Thoracic aorta (tissue), 2 donors: ENCODE measurements at regions not wholly inside any gene's neighbourhood (a gene's known extent, or its start where the extent isn't known, plus 50 kb on each side); places are given as distances from the start of the nearest gene placed in this dataset.

Experiments used
- ATAC-seq: fragments of 150-250 bp; one replicate; pipeline ENCODE4 v1.8.0; 2017; ENCODE audit warnings: low read depth; ENCODE audit not compliant: insufficient number of reproducible peaks, low FRiP score
- DNase-seq: peaks from one replicate; pipeline ENCODE4 v3.0.0-alpha.2; 2020; ENCODE audit warnings: low spot score
- H3K27ac ChIP-seq, 2 donors: fragments of 200-600 bp; sonication (generic); 1 replicate in 1 of 2; 2 replicates in 1 of 2; pipeline ENCODE4 v1.5.1; 2016; ENCODE audit warnings: mild to moderate bottlenecking in 2 of 2, moderate library complexity in 2 of 2
- H3K27me3 ChIP-seq: fragments of 200-600 bp; sonication (generic); replicated peaks from 2 replicates; pipeline ENCODE4 v1.6.0; 2016; ENCODE audit warnings: mild to moderate bottlenecking; ENCODE audit not compliant: insufficient read depth
- H3K36me3 ChIP-seq: fragments of 200-600 bp; sonication (generic); one replicate; pipeline ENCODE4 v1.5.1; 2016
- H3K4me1 ChIP-seq, 2 donors: fragments of 200-600 bp; sonication (generic); 1 replicate in 1 of 2; 2 replicates in 1 of 2; pipeline versions ENCODE4 v1.5.1 to v1.6.0; 2016; ENCODE audit warnings: low read depth in 2 of 2, mild to moderate bottlenecking in 1 of 2; ENCODE audit not compliant: control insufficient read depth in 1 of 2
- H3K4me3 ChIP-seq: fragments of 200-600 bp; sonication (generic); 2 replicates; pipeline ENCODE4 v1.5.1; 2016; ENCODE audit warnings: mild to moderate bottlenecking
- H3K9me3 ChIP-seq: fragments of 200-600 bp; sonication (generic); 2 replicates; pipeline ENCODE4 v1.5.1; 2016
- TF ChIP-seq, protein P1 (sequence below): fragments of 200-600 bp; sonication (generic); IDR thresholded peaks from one replicate; pipeline ENCODE4 v1.5.1; 2019; ENCODE audit warnings: antibody characterized with exemption

DNA sequence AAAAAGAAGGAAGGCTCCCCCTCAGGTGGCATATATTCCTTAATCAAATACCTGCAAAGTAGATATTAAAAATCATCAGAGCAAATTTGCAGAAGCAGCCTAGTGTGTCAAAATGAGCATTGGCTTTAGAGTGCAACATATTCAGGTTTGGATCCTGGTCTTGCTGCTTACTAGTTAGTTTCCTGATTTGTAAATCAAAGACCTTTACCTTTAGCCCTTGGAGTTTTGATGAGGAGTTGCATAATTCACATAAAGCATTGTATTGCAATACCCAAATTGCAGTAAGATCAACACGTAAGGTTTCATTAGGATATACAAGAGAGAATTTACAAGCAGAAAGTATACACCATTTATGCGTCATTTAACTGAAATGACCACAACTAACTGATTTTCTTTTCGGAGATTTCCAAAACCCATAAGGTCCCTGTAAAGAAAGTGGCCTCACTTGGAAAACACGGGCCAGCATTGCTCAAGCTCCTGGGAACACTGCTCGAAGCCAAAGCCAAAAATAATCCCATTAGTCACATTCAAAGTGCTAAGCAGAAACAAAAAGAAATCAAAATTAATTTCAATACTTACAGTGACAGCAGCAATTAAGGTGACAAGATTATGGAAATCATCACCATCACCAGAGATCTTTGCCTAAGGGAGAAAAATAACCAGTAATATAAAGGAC lies 415.9 kb upstream of the ERCC4 start:
- Histone ChIP-seq H3K36me3 (no peaks in the 10 kb centered on the region), H3K4me3 (no peak overlapping the region), H3K9me3 (no peaks in the 10 kb centered on the region), H3K4me1 (peaks cover 3 to 10% of the 10 kb centered on the region in 2 donors), H3K27ac (peak overlapping the region in 1 of 2 donors; percentile 16), H3K27me3 (no peaks in the 10 kb centered on the region)
- ATAC-seq, result no peak
- no peak for DNase-seq
- TF ChIP-seq, protein P1, sequence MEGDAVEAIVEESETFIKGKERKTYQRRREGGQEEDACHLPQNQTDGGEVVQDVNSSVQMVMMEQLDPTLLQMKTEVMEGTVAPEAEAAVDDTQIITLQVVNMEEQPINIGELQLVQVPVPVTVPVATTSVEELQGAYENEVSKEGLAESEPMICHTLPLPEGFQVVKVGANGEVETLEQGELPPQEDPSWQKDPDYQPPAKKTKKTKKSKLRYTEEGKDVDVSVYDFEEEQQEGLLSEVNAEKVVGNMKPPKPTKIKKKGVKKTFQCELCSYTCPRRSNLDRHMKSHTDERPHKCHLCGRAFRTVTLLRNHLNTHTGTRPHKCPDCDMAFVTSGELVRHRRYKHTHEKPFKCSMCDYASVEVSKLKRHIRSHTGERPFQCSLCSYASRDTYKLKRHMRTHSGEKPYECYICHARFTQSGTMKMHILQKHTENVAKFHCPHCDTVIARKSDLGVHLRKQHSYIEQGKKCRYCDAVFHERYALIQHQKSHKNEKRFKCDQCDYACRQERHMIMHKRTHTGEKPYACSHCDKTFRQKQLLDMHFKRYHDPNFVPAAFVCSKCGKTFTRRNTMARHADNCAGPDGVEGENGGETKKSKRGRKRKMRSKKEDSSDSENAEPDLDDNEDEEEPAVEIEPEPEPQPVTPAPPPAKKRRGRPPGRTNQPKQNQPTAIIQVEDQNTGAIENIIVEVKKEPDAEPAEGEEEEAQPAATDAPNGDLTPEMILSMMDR, result no peak

DNA sequence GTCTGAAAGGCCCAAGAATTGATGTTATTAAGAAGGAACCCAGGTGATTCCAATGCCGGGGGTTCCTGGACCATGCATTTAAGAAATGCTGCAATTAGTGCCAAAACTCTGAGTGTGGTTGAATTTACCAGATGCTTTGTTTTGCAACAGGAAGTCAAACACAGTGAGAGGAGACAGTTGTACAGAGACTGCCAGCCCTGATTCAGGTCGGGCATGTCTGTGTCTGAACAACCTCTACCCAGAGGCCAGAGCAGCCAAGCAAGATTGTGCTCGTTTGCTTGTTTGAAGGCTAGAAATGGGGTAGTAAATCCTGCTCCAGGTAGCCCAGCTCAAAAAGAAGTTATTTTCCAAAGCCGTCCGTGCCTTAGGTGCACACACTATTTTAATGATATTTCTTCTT lies 412.4 kb upstream of the ERCC4 start:
- H3K4me3 ChIP-seq, result no peak overlapping the region
- TF ChIP-seq, protein P1, result no peak
- ATAC-seq (no peak), DNase-seq (no peak)
- no peaks in the 10 kb centered on the region for H3K36me3 ChIP-seq
- H3K9me3 ChIP-seq, result no peaks in the 10 kb centered on the region
- no peaks in the 10 kb centered on the region for H3K27me3 ChIP-seq
- H3K27ac ChIP-seq, result no peak overlapping the region
- H3K4me1 ChIP-seq, result peaks cover 3 to 10% of the 10 kb centered on the region in 2 donors

DNA sequence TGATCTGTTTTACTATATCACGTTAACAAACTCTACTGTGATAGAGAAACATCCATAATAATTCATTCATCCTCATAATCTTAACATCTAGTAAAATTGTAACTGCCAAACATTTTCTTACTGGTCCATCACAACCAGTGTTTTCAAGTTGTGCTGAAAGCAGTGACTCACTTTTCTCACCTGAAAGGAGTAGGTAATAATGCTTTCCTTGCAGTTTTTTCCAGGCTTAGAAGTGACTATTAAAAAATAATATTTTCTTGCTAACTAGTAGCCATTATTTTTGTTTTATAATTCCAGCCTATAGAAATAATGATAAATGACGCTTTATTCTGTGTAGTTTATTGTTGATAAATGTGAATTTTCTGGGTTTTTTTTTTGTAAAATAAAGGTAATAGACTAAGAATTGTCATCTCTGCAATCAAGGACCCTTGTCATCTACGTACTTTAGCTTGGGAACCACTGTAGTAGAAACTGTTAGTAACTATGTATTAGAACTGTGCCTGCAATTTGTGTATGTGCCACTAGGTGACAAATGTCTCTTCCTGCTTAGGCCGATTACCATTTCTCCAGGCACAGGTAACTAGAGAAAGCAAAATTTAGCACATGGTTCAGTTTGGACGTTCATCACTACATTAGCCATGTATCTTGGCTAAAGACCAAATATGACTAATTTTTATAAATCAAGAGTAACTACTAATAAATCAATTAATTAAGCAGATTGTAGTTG lies 409.4 kb upstream of the ERCC4 start:
- Histone ChIP-seq H3K9me3 (peaks cover 4% of the 10 kb centered on the region), H3K27me3 (no peaks in the 10 kb centered on the region), H3K27ac (no peak overlapping the region), H3K36me3 (no peaks in the 10 kb centered on the region), H3K4me3 (no peak overlapping the region), H3K4me1 (no peaks in the 10 kb centered on the region)
- DNase-seq (no peak), ATAC-seq (no peak)
- TF ChIP-seq, protein P1, result no peak

GRCh38 chr16:13517841-13518240 lies 402.1 kb upstream of the ERCC4 start:
- TF ChIP-seq, protein P1, result no peak
- no peaks in the 10 kb centered on the region for H3K36me3 ChIP-seq
- H3K4me1 ChIP-seq, result no peaks in the 10 kb centered on the region
- no peak overlapping the region for H3K27ac ChIP-seq
- DNase-seq, result no peak
- H3K9me3 ChIP-seq, result peaks cover 4% of the 10 kb centered on the region
- no peaks in the 10 kb centered on the region for H3K27me3 ChIP-seq
- ATAC-seq, result no peak
- no peak overlapping the region for H3K4me3 ChIP-seq

DNA sequence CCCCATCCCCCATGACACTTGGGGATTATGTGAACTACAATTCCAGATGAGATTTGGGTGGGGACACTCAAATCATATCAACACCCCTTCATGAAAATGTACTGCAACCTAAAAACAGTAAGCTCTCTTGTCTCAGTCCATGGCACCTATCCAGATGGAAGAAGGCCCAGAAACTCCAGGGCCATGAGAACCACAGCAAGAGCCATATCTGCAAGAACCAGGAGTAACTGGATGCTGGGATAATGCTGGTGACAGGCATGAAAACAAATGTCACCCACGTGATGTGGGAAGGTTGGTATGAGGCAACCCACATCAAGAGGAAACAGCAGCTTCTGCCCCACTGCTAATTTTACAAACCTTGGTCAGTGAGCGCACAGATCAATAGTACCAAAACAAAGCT lies 400.1 kb upstream of the ERCC4 start:
- Histone ChIP-seq H3K4me1 (no peaks in the 10 kb centered on the region), H3K9me3 (no peaks in the 10 kb centered on the region), H3K27ac (no peak overlapping the region), H3K27me3 (no peaks in the 10 kb centered on the region), H3K36me3 (no peaks in the 10 kb centered on the region), H3K4me3 (no peak overlapping the region)
- no peak for DNase-seq
- ATAC-seq, result no peak
- TF ChIP-seq, protein P1, result no peak
